ENCODE measurements at regions not wholly inside any gene's neighbourhood (a gene's known extent, or its start where the extent isn't known, plus 50 kb on each side); places are given as distances from the start of the nearest gene placed in this dataset.

GRCh38 chr2:194742706-194743105, 914.3 kb upstream of the SLC39A10 start:
- no peak overlapping the region for H3K27ac ChIP-seq (ENCODE audit: low read depth, low read length)
- H4K20me1 ChIP-seq (ENCODE audit: insufficient read depth, low read length) = no peaks in the 10 kb centered on the region
- no peak overlapping the region for H2AFZ ChIP-seq (ENCODE audit: low read length)
- TF ChIP-seq CTCF (IDR thresholded peaks at IDR 0.05; ENCODE audit: extremely low read depth, low read depth, low read length) = no peak
- no peaks in the 10 kb centered on the region for H3K9me3 ChIP-seq (ENCODE audit: low read depth, low read length)
- no peak overlapping the region for H3K4me3 ChIP-seq (ENCODE audit: insufficient read depth, low read length)
- H3K4me1 ChIP-seq (ENCODE audit: insufficient read depth, low read length) = no peaks in the 10 kb centered on the region
- no peaks in the 10 kb centered on the region for H3K79me2 ChIP-seq (ENCODE audit: insufficient read depth, low read length)
- no peak overlapping the region for H3K4me2 ChIP-seq (ENCODE audit: insufficient read depth, low read length)
- H3K27me3 ChIP-seq (ENCODE audit: insufficient read depth, low read length) = no peaks in the 10 kb centered on the region
- no peaks in the 10 kb centered on the region for H3K36me3 ChIP-seq (ENCODE audit: insufficient read depth, low read length)
- DNase-seq (ENCODE audit: insufficient read length, low spot score, missing footprints) = no peak

GRCh38 chr2:194739217-194739616, 917.8 kb upstream of the SLC39A10 start:
- no peaks in the 10 kb centered on the region for H4K20me1 ChIP-seq (ENCODE audit: insufficient read depth, low read length)
- no peak overlapping the region for H3K4me3 ChIP-seq (ENCODE audit: insufficient read depth, low read length)
- H3K9me3 ChIP-seq (ENCODE audit: low read depth, low read length) = peaks cover 2% of the 10 kb centered on the region
- no peaks in the 10 kb centered on the region for H3K79me2 ChIP-seq (ENCODE audit: insufficient read depth, low read length)
- no peaks in the 10 kb centered on the region for H3K4me1 ChIP-seq (ENCODE audit: insufficient read depth, low read length)
- H2AFZ ChIP-seq (ENCODE audit: low read length) = no peak overlapping the region
- no peak overlapping the region for H3K27ac ChIP-seq (ENCODE audit: low read depth, low read length)
- no peak overlapping the region for H3K4me2 ChIP-seq (ENCODE audit: insufficient read depth, low read length)
- DNase-seq (ENCODE audit: insufficient read length, low spot score, missing footprints) = no peak
- no peaks in the 10 kb centered on the region for H3K36me3 ChIP-seq (ENCODE audit: insufficient read depth, low read length)
- TF ChIP-seq CTCF (IDR thresholded peaks at IDR 0.05; ENCODE audit: extremely low read depth, low read depth, low read length) = no peak
- no peaks in the 10 kb centered on the region for H3K27me3 ChIP-seq (ENCODE audit: insufficient read depth, low read length)

GRCh38 chr2:194735837-194736542, 921.0 kb upstream of the SLC39A10 start:
- no peak overlapping the region for H2AFZ ChIP-seq (ENCODE audit: low read length)
- TF ChIP-seq CTCF (IDR thresholded peaks at IDR 0.05; ENCODE audit: extremely low read depth, low read depth, low read length) = no peak
- H3K4me1 ChIP-seq (ENCODE audit: insufficient read depth, low read length) = no peaks in the 10 kb centered on the region
- DNase-seq (ENCODE audit: insufficient read length, low spot score, missing footprints) = no peak
- H3K9me3 ChIP-seq (ENCODE audit: low read depth, low read length) = peaks cover 2% of the 10 kb centered on the region
- no peaks in the 10 kb centered on the region for H3K27me3 ChIP-seq (ENCODE audit: insufficient read depth, low read length)
- H3K27ac ChIP-seq (ENCODE audit: low read depth, low read length) = no peak overlapping the region
- H3K4me3 ChIP-seq (ENCODE audit: insufficient read depth, low read length) = no peak overlapping the region
- H3K79me2 ChIP-seq (ENCODE audit: insufficient read depth, low read length) = no peaks in the 10 kb centered on the region
- no peaks in the 10 kb centered on the region for H3K36me3 ChIP-seq (ENCODE audit: insufficient read depth, low read length)
- no peaks in the 10 kb centered on the region for H4K20me1 ChIP-seq (ENCODE audit: insufficient read depth, low read length)
- H3K4me2 ChIP-seq (ENCODE audit: insufficient read depth, low read length) = no peak overlapping the region

GRCh38 chr2:194730266-194730665, 926.8 kb upstream of the SLC39A10 start:
- no peaks in the 10 kb centered on the region for H3K4me1 ChIP-seq (ENCODE audit: insufficient read depth, low read length)
- H3K36me3 ChIP-seq (ENCODE audit: insufficient read depth, low read length) = no peaks in the 10 kb centered on the region
- H3K4me2 ChIP-seq (ENCODE audit: insufficient read depth, low read length) = no peak overlapping the region
- H3K27ac ChIP-seq (ENCODE audit: low read depth, low read length) = no peak overlapping the region
- no peak overlapping the region for H3K4me3 ChIP-seq (ENCODE audit: insufficient read depth, low read length)
- H2AFZ ChIP-seq (ENCODE audit: low read length) = no peak overlapping the region
- TF ChIP-seq CTCF (IDR thresholded peaks at IDR 0.05; ENCODE audit: extremely low read depth, low read depth, low read length) = no peak
- H3K27me3 ChIP-seq (ENCODE audit: insufficient read depth, low read length) = no peaks in the 10 kb centered on the region
- no peak for DNase-seq (ENCODE audit: insufficient read length, low spot score, missing footprints)
- no peaks in the 10 kb centered on the region for H4K20me1 ChIP-seq (ENCODE audit: insufficient read depth, low read length)
- peaks cover 2% of the 10 kb centered on the region for H3K9me3 ChIP-seq (ENCODE audit: low read depth, low read length)
- H3K79me2 ChIP-seq (ENCODE audit: insufficient read depth, low read length) = no peaks in the 10 kb centered on the region

All from osteoblast (primary cell).